ES-I3 (cell line): ENCODE measurements at regions not wholly inside any gene's neighbourhood (a gene's known extent, or its start where the extent isn't known, plus 50 kb on each side); places are given as distances from the start of the nearest gene placed in this dataset.
"Not testable (repeated sequence)": the region's sequence is repeated elsewhere in the genome, so short reads cannot be mapped to it uniquely, and the experiment has no call there.

ENCODE experiments used
- H3K36me3 ChIP-seq: 2 replicates; pipeline ENCODE4 v1.6.1; 2013; ENCODE audit warnings: mild to moderate bottlenecking, low read length, control low read depth, moderate library complexity; ENCODE audit not compliant: insufficient read depth
- H3K4me1 ChIP-seq: 2 replicates; pipeline ENCODE4 v1.6.1; 2013; ENCODE audit warnings: mild to moderate bottlenecking, control low read depth, low read length; ENCODE audit not compliant: insufficient read depth
- H3K9ac ChIP-seq: 2 replicates; pipeline ENCODE4 v1.6.1; 2013; ENCODE audit warnings: low read depth, mild to moderate bottlenecking, low read length, moderate library complexity
- H3K9me3 ChIP-seq: 2 replicates; pipeline ENCODE4 v1.6.1; 2013; ENCODE audit warnings: mild to moderate bottlenecking, low read length, moderate library complexity; ENCODE audit not compliant: control insufficient read depth, insufficient read depth

GRCh38 chr2:192570788-192571187 is 376.1 kb upstream of the TMEFF2 start:
- Histone ChIP-seq H3K9ac (no peak overlapping the region), H3K36me3 (no peaks in the 10 kb centered on the region), H3K4me1 (no peaks in the 10 kb centered on the region), H3K9me3 (no peaks in the 10 kb centered on the region)

- no peaks in the 10 kb centered on the region for H3K4me1 ChIP-seq
- no peaks in the 10 kb centered on the region for H3K9me3 ChIP-seq
- no peaks in the 10 kb centered on the region for H3K36me3 ChIP-seq
- no peak overlapping the region for H3K9ac ChIP-seq
Measured at GRCh38 chr2:192566863-192567262, 372.1 kb upstream of the TMEFF2 start.

- Histone ChIP-seq H3K4me1 (peaks cover 3% of the 10 kb centered on the region; the same call in 1 of the 2 replicates), H3K36me3 (no peaks in the 10 kb centered on the region), H3K9ac (no peak overlapping the region), H3K9me3 (no peaks in the 10 kb centered on the region)
Measured at GRCh38 chr2:192560326-192560725, 365.6 kb upstream of the TMEFF2 start.

- Histone ChIP-seq H3K4me1 (peaks cover 3% of the 10 kb centered on the region; the same call in 1 of the 2 replicates), H3K9me3 (no peaks in the 10 kb centered on the region), H3K9ac (no peak overlapping the region), H3K36me3 (no peaks in the 10 kb centered on the region)
Measured at GRCh38 chr2:192559587-192559986, 364.9 kb upstream of the TMEFF2 start.

- Histone ChIP-seq H3K4me1 (peaks cover 3% of the 10 kb centered on the region; the same call in 1 of the 2 replicates), H3K9ac (no peak overlapping the region), H3K36me3 (no peaks in the 10 kb centered on the region), H3K9me3 (no peaks in the 10 kb centered on the region)
Measured at GRCh38 chr2:192558637-192559036, 363.9 kb upstream of the TMEFF2 start.

GRCh38 chr2:192555740-192556139 is 361.0 kb upstream of the TMEFF2 start:
- Histone ChIP-seq H3K9ac (no peak overlapping the region; the same call in 1 of the 2 replicates), H3K4me1 (peaks cover 3% of the 10 kb centered on the region; the same call in 1 of the 2 replicates), H3K36me3 (no peaks in the 10 kb centered on the region), H3K9me3 (no peaks in the 10 kb centered on the region)

- no peak overlapping the region for H3K9ac ChIP-seq
Measured at GRCh38 chr2:192551760-192552159, 357.0 kb upstream of the TMEFF2 start.

GRCh38 chr2:192546565-192546964 is 351.8 kb upstream of the TMEFF2 start:
- Histone ChIP-seq H3K9ac (no peak overlapping the region), H3K9me3 (no peaks in the 10 kb centered on the region), H3K36me3 (no peaks in the 10 kb centered on the region), H3K4me1 (peaks cover 8% of the 10 kb centered on the region)

More at GRCh38 chr2:192551760-192552159, 357.0 kb upstream of the TMEFF2 start:
- no peaks in the 10 kb centered on the region for H3K9me3 ChIP-seq
- no peaks in the 10 kb centered on the region for H3K4me1 ChIP-seq
- no peaks in the 10 kb centered on the region for H3K36me3 ChIP-seq

- H3K9me3 ChIP-seq = no peaks in the 10 kb centered on the region
- H3K36me3 ChIP-seq = no peaks in the 10 kb centered on the region
- H3K9ac ChIP-seq = no peak overlapping the region
Measured at GRCh38 chr2:192544371-192544955, 349.7 kb upstream of the TMEFF2 start.

GRCh38 chr2:192542148-192543066 is 347.7 kb upstream of the TMEFF2 start:
- H3K9ac ChIP-seq = peak overlapping the region; percentile 31
- H3K36me3 ChIP-seq, H3K9me3 ChIP-seq, H3K4me1 ChIP-seq: not testable (repeated sequence)

More at GRCh38 chr2:192544371-192544955, 349.7 kb upstream of the TMEFF2 start:
- H3K4me1 ChIP-seq = peaks cover 8% of the 10 kb centered on the region

GRCh38 chr2:192539306-192539705 is 344.6 kb upstream of the TMEFF2 start:
- Histone ChIP-seq H3K36me3 (no peaks in the 10 kb centered on the region), H3K9ac (no peak overlapping the region), H3K9me3 (no peaks in the 10 kb centered on the region), H3K4me1 (peaks cover 8% of the 10 kb centered on the region)

- no peak overlapping the region for H3K9ac ChIP-seq
- H3K36me3 ChIP-seq = no peaks in the 10 kb centered on the region
- H3K4me1 ChIP-seq = no peaks in the 10 kb centered on the region
- no peaks in the 10 kb centered on the region for H3K9me3 ChIP-seq
Measured at GRCh38 chr2:192536922-192537624, 342.3 kb upstream of the TMEFF2 start.

- no peaks in the 10 kb centered on the region for H3K9me3 ChIP-seq
- H3K4me1 ChIP-seq = no peaks in the 10 kb centered on the region
- H3K9ac ChIP-seq = no peak overlapping the region
- H3K36me3 ChIP-seq = no peaks in the 10 kb centered on the region
Measured at GRCh38 chr2:192535956-192536921, 341.5 kb upstream of the TMEFF2 start.
